Esophagus (tissue), 2 donors: ENCODE measurements at regions not wholly inside any gene's neighbourhood (a gene's known extent, or its start where the extent isn't known, plus 50 kb on each side); places are given as distances from the start of the nearest gene placed in this dataset.

Experiments
- H3K27ac ChIP-seq, 2 donors: one replicate each; pipeline ENCODE4 v1.5.1; 2013; ENCODE audit warnings: low read depth in 2 of 2, mild to moderate bottlenecking in 2 of 2, inconsistent platforms in 1 of 2, low read length in 1 of 2, moderate library complexity in 1 of 2
- H3K27me3 ChIP-seq, 2 donors: one replicate each; pipeline ENCODE4 v1.6.1; 2013; ENCODE audit warnings: low read length in 2 of 2, control low read depth in 1 of 2, mild to moderate bottlenecking in 1 of 2; ENCODE audit not compliant: insufficient read depth in 2 of 2, control insufficient read depth in 1 of 2
- H3K36me3 ChIP-seq, 2 donors: one replicate each; pipeline ENCODE4 v1.6.1; 2013; ENCODE audit warnings: low read length in 1 of 2; ENCODE audit not compliant: control insufficient read depth in 2 of 2, insufficient read depth in 2 of 2
- H3K4me1 ChIP-seq, 2 donors: one replicate each; pipeline ENCODE4 v1.6.1; 2013; ENCODE audit warnings: low read length in 1 of 2; ENCODE audit not compliant: control insufficient read depth in 2 of 2, insufficient read depth in 2 of 2
- H3K4me3 ChIP-seq, 2 donors: one replicate each; pipeline ENCODE4 v1.5.1; 2013; ENCODE audit warnings: low read length in 2 of 2, mild to moderate bottlenecking in 2 of 2, low read depth in 1 of 2, moderate library complexity in 1 of 2
- H3K9me3 ChIP-seq, 2 donors: one replicate each; pipeline ENCODE4 v1.6.1; 2013; ENCODE audit warnings: mild to moderate bottlenecking in 2 of 2, low read depth in 1 of 2, low read length in 1 of 2, moderate library complexity in 1 of 2; ENCODE audit not compliant: control insufficient read depth in 2 of 2, insufficient read depth in 1 of 2
- WGBS, 2 donors: extraction: QIAGEN DNeasy Blood & Tissue Kit; methylation state at CpG; one replicate each; pipeline ENCODE4 v1.1.7; 2013; 5-methylcytosine and 5-hydroxymethylcytosine counted together
- donor health status: healthy with polysubstance abuse.
- donor health status: Bipolar disorder and iron deficiency.

GRCh38 chr3:78275420-78275852 lies 1235.5 kb downstream of the ROBO2 start:
- 82 to 83% methylated on average over 3 of the region's 3 CpGs for WGBS, 2 donors
- no peaks in the 10 kb centered on the region for H3K9me3 ChIP-seq
- H3K36me3 ChIP-seq: no peaks in the 10 kb centered on the region
- H3K27me3 ChIP-seq: no peaks in the 10 kb centered on the region
- H3K27ac ChIP-seq: no peak overlapping the region
- H3K4me1 ChIP-seq: no peaks in the 10 kb centered on the region
- no peak overlapping the region for H3K4me3 ChIP-seq

GRCh38 chr3:78277220-78277619 lies 1237.3 kb downstream of the ROBO2 start:
- 87 to 94% methylated on average over 2 of the region's 2 CpGs for WGBS, 2 donors

DNA sequence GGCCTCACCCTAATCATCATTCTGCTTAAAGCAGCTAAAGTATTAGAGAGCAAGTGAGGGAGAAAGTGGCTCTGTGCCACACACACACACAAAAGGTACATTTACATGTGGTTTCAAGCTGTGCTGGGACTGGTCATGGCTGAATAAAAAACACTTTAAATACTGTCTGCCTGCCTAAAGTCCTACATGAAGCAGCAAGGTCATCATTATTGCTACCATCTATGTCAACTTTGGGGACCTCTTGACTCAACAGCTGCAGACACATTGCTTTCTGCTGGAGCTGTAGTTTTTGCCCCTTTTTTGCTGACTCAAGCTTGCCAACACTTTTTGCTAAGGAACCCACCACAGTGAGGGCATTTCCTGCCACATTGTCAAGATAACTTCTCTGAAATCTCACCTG lies 1237.9 kb downstream of the ROBO2 start:
- Histone ChIP-seq H3K4me3 (no peak overlapping the region), H3K9me3 (peaks cover 0 to 3% of the 10 kb centered on the region in 2 donors), H3K27me3 (no peaks in the 10 kb centered on the region), H3K36me3 (no peaks in the 10 kb centered on the region), H3K4me1 (no peaks in the 10 kb centered on the region), H3K27ac (no peak overlapping the region)

More at GRCh38 chr3:78277220-78277619, 1237.3 kb downstream of the ROBO2 start:
- H3K27ac ChIP-seq: no peak overlapping the region
- H3K9me3 ChIP-seq: peaks cover 0 to 3% of the 10 kb centered on the region in 2 donors
- no peaks in the 10 kb centered on the region for H3K27me3 ChIP-seq
- H3K4me1 ChIP-seq: no peaks in the 10 kb centered on the region
- H3K4me3 ChIP-seq: no peak overlapping the region
- no peaks in the 10 kb centered on the region for H3K36me3 ChIP-seq

DNA sequence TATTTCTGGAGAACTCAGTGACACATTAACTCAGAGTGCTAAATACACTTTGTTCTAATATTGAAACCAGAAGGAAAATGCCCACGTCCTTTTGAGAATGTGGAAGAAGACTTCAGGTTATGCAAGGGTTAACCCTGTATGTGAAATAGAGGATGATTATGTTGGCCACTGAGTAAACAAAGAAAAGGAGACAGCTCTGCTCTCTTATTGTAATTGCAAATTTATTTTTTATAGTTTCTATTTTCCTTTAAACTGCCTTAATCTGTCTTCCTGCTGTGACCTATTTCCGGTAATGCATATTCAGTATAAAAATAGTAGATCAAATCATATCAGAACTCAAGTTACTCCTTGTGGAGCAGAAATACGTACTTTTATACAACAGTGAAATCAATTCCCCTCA lies 1239.2 kb downstream of the ROBO2 start:
- Histone ChIP-seq H3K27ac (no peak overlapping the region), H3K4me3 (no peak overlapping the region), H3K36me3 (no peaks in the 10 kb centered on the region), H3K27me3 (no peaks in the 10 kb centered on the region), H3K4me1 (no peaks in the 10 kb centered on the region), H3K9me3 (peaks cover 0 to 3% of the 10 kb centered on the region in 2 donors)
- WGBS, 2 donors: 76% methylated on average over 3 of the region's 3 CpGs

- Histone ChIP-seq H3K4me1 (no peaks in the 10 kb centered on the region), H3K9me3 (peaks cover 0 to 3% of the 10 kb centered on the region in 2 donors), H3K36me3 (no peaks in the 10 kb centered on the region), H3K4me3 (no peak overlapping the region), H3K27ac (no peak overlapping the region), H3K27me3 (no peaks in the 10 kb centered on the region)
- WGBS, 2 donors: 84 to 93% methylated on average over 6 of the region's 6 CpGs
These were observed 1241.5 kb downstream of the ROBO2 start for GRCh38 chr3:78281381-78281780.

- Histone ChIP-seq H3K36me3 (no peaks in the 10 kb centered on the region), H3K27me3 (no peaks in the 10 kb centered on the region), H3K9me3 (peaks cover 0 to 3% of the 10 kb centered on the region in 2 donors), H3K27ac (no peak overlapping the region), H3K4me1 (no peaks in the 10 kb centered on the region), H3K4me3 (no peak overlapping the region)
- 87 to 94% methylated on average over 2 of the region's 2 CpGs for WGBS, 2 donors
These were observed 1244.1 kb downstream of the ROBO2 start for GRCh38 chr3:78283994-78284393.

DNA sequence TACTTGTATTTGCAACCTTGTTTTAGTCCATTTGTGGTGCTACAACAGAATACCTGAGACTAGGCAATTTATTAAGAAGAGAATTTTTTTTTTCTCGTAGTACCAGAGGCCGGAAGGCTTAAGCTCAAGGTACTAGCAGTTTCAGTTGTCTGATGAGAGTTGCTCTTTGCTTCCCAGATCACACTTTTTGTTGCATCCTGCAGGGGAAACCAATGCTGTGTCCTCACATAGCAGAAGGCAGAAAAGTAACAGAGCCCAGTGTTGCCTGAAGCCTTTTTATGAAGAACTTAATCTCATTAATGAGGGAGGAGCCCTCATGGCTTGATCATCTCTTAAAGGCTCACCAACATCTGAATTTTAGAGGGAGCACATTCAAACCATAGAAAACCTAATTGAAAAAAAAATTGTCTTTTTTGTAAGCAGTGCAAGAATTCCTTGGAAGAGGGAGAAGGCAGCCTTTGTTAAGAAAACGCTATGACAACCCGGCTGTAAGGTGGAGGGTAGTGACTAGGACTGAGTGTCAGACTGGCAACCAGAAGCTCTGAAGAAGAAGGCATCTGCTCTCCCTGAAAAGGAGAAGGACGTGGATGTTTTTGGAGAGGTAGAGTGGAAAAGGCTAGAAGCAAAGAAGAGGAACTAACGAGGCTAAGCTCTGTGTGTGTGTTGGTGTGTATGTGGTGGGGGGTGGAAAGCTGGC lies 1245.3 kb downstream of the ROBO2 start:
- no peak overlapping the region for H3K4me3 ChIP-seq
- WGBS, 2 donors: 75 to 80% methylated on average over 6 of the region's 6 CpGs
- no peaks in the 10 kb centered on the region for H3K4me1 ChIP-seq
- no peaks in the 10 kb centered on the region for H3K36me3 ChIP-seq
- H3K9me3 ChIP-seq: peaks cover 0 to 3% of the 10 kb centered on the region in 2 donors
- no peaks in the 10 kb centered on the region for H3K27me3 ChIP-seq
- H3K27ac ChIP-seq: no peak overlapping the region

DNA sequence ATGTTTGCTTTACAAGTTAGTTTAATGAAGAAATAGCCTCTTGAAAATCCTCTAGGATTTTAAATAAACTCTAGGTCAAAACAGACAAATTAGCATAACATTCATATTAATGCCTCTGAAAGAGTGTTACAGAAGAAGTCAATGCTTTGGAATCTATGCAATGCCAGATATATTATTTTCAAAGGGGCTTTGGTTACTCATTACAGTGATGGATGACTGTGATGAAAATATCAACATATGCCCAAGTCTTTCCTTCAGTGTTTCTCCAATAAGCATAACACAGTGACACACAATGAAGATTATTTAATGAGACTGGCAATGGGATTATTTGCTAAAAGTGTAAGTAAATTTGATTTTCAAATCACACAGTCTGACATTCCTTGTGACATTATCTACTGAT lies 1247.2 kb downstream of the ROBO2 start:
- Histone ChIP-seq H3K27ac (no peak overlapping the region), H3K9me3 (no peaks in the 10 kb centered on the region), H3K36me3 (no peaks in the 10 kb centered on the region), H3K4me3 (no peak overlapping the region), H3K27me3 (no peaks in the 10 kb centered on the region), H3K4me1 (no peaks in the 10 kb centered on the region)

DNA sequence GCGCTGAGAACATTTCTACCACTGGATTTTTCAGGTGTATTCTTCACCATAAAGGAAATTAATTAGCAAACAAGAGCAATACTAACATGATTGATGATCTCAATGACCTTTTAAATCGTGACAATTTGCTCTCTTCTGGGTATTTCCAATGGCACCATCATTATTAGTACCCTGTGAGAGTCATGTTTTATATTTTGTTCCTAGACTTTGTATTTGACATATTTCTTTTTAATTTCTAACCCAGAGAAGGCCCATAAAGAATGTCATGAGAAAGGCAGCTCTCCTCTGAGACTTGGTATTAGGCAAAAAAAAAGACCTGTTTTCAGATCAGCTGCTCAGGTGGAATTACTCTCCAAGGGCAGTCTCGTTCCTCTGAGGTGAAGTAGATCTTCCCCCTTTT lies 1253.4 kb downstream of the ROBO2 start:
- Histone ChIP-seq H3K4me1 (no peaks in the 10 kb centered on the region), H3K9me3 (no peaks in the 10 kb centered on the region), H3K27me3 (no peaks in the 10 kb centered on the region), H3K36me3 (no peaks in the 10 kb centered on the region), H3K27ac (no peak overlapping the region), H3K4me3 (no peak overlapping the region)
- WGBS, 2 donors: 65 to 71% methylated on average over 3 of the region's 3 CpGs

DNA sequence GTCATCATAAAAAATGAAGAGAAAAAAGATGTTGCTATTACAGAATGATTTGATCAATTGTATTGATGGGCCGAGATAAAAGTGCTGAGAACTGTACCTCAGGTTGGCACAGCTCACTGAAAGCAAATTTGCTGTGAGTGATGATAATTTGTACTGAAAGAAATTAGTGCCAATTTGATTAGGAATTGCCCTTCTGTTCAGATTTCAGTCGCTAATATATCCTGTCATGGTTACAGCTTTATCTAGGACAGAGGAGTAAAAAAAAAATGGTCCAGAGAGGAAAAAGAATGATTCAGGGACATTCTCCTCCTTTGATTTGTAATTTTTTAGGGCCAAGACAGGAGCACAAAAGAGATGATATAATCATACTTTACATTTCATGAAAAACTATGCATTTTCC lies 1264.2 kb downstream of the ROBO2 start:
- WGBS, 2 donors: 81 to 88% methylated on average over 2 of the region's 2 CpGs
- Histone ChIP-seq H3K4me1 (no peaks in the 10 kb centered on the region), H3K4me3 (no peak overlapping the region), H3K36me3 (no peaks in the 10 kb centered on the region), H3K27ac (no peak overlapping the region), H3K27me3 (no peaks in the 10 kb centered on the region), H3K9me3 (peaks cover 2 to 6% of the 10 kb centered on the region in 2 donors)
